ENCODE measurements at regions not wholly inside any gene's neighbourhood (a gene's known extent, or its start where the extent isn't known, plus 50 kb on each side); places are given as distances from the start of the nearest gene placed in this dataset.
"Not testable (repeated sequence)": the region's sequence is repeated elsewhere in the genome, so short reads cannot be mapped to it uniquely, and the experiment has no call there.

GRCh38 chr5:83889971-83890745 is 169.5 kb upstream of the HAPLN1 start:
- no peak for DNase-seq (ENCODE audit: low read depth in 2 of 2)

GRCh38 chr5:83877911-83878706 is 157.5 kb upstream of the HAPLN1 start:
- no peak for DNase-seq (ENCODE audit: low read depth in 2 of 2)

- no peak for DNase-seq (ENCODE audit: low read depth in 2 of 2)
Measured at GRCh38 chr5:83871533-83872395, 151.1 kb upstream of the HAPLN1 start.

GRCh38 chr5:83866181-83866580 is 145.5 kb upstream of the HAPLN1 start:
- DNase-seq (ENCODE audit: low read depth in 2 of 2), result no peak

GRCh38 chr5:83865579-83865978 is 144.9 kb upstream of the HAPLN1 start:
- no peak for DNase-seq (ENCODE audit: low read depth in 2 of 2)

- no peak for DNase-seq (ENCODE audit: low read depth in 2 of 2)
Measured at GRCh38 chr5:83864652-83865051, 144.0 kb upstream of the HAPLN1 start.

GRCh38 chr5:83857341-83857740 is 136.7 kb upstream of the HAPLN1 start:
- DNase-seq (ENCODE audit: low read depth in 2 of 2), result no peak

- DNase-seq (ENCODE audit: low read depth in 2 of 2), result no peak
Measured at GRCh38 chr5:83856881-83857280, 136.2 kb upstream of the HAPLN1 start.

GRCh38 chr5:83850412-83850811 is 129.8 kb upstream of the HAPLN1 start:
- not testable (repeated sequence) for DNase-seq (ENCODE audit: low read depth in 2 of 2)

- no peak for DNase-seq (ENCODE audit: low read depth in 2 of 2)
Measured at GRCh38 chr5:83848941-83849340, 128.3 kb upstream of the HAPLN1 start.

GRCh38 chr5:83846624-83847350 is 126.1 kb upstream of the HAPLN1 start:
- DNase-seq (ENCODE audit: low read depth in 2 of 2), result no peak

- DNase-seq (ENCODE audit: low read depth in 2 of 2), result peak in 1 of 2 donors; percentile 0
Measured at GRCh38 chr5:83844449-83845068, 123.9 kb upstream of the HAPLN1 start.

- no peak for DNase-seq (ENCODE audit: low read depth in 2 of 2)
Measured at GRCh38 chr5:83839788-83840187, 119.1 kb upstream of the HAPLN1 start.

GRCh38 chr5:83839256-83839655 is 118.6 kb upstream of the HAPLN1 start:
- no peak for DNase-seq (ENCODE audit: low read depth in 2 of 2)

- DNase-seq (ENCODE audit: low read depth in 2 of 2), result no peak
Measured at GRCh38 chr5:83837265-83837907, 116.7 kb upstream of the HAPLN1 start.

GRCh38 chr5:83834306-83834705 is 113.7 kb upstream of the HAPLN1 start:
- DNase-seq (ENCODE audit: low read depth in 2 of 2), result no peak

GRCh38 chr5:83831834-83832233 is 111.2 kb upstream of the HAPLN1 start:
- no peak for DNase-seq (ENCODE audit: low read depth in 2 of 2)

- DNase-seq (ENCODE audit: low read depth in 2 of 2), result no peak
Measured at GRCh38 chr5:83827111-83827557, 106.5 kb upstream of the HAPLN1 start.

- DNase-seq (ENCODE audit: low read depth in 2 of 2), result no peak
Measured at GRCh38 chr5:83817591-83817990, 96.9 kb upstream of the HAPLN1 start.

GRCh38 chr5:83815661-83816060 is 95.0 kb upstream of the HAPLN1 start:
- DNase-seq (ENCODE audit: low read depth in 2 of 2), result no peak
